ENCODE measurements at regions not wholly inside any gene's neighbourhood (a gene's known extent, or its start where the extent isn't known, plus 50 kb on each side); places are given as distances from the start of the nearest gene placed in this dataset.

GRCh38 chr2:14140009-14140550, 492.4 kb upstream of the LRATD1 start (continued):
- TF ChIP-seq, protein P1, sequence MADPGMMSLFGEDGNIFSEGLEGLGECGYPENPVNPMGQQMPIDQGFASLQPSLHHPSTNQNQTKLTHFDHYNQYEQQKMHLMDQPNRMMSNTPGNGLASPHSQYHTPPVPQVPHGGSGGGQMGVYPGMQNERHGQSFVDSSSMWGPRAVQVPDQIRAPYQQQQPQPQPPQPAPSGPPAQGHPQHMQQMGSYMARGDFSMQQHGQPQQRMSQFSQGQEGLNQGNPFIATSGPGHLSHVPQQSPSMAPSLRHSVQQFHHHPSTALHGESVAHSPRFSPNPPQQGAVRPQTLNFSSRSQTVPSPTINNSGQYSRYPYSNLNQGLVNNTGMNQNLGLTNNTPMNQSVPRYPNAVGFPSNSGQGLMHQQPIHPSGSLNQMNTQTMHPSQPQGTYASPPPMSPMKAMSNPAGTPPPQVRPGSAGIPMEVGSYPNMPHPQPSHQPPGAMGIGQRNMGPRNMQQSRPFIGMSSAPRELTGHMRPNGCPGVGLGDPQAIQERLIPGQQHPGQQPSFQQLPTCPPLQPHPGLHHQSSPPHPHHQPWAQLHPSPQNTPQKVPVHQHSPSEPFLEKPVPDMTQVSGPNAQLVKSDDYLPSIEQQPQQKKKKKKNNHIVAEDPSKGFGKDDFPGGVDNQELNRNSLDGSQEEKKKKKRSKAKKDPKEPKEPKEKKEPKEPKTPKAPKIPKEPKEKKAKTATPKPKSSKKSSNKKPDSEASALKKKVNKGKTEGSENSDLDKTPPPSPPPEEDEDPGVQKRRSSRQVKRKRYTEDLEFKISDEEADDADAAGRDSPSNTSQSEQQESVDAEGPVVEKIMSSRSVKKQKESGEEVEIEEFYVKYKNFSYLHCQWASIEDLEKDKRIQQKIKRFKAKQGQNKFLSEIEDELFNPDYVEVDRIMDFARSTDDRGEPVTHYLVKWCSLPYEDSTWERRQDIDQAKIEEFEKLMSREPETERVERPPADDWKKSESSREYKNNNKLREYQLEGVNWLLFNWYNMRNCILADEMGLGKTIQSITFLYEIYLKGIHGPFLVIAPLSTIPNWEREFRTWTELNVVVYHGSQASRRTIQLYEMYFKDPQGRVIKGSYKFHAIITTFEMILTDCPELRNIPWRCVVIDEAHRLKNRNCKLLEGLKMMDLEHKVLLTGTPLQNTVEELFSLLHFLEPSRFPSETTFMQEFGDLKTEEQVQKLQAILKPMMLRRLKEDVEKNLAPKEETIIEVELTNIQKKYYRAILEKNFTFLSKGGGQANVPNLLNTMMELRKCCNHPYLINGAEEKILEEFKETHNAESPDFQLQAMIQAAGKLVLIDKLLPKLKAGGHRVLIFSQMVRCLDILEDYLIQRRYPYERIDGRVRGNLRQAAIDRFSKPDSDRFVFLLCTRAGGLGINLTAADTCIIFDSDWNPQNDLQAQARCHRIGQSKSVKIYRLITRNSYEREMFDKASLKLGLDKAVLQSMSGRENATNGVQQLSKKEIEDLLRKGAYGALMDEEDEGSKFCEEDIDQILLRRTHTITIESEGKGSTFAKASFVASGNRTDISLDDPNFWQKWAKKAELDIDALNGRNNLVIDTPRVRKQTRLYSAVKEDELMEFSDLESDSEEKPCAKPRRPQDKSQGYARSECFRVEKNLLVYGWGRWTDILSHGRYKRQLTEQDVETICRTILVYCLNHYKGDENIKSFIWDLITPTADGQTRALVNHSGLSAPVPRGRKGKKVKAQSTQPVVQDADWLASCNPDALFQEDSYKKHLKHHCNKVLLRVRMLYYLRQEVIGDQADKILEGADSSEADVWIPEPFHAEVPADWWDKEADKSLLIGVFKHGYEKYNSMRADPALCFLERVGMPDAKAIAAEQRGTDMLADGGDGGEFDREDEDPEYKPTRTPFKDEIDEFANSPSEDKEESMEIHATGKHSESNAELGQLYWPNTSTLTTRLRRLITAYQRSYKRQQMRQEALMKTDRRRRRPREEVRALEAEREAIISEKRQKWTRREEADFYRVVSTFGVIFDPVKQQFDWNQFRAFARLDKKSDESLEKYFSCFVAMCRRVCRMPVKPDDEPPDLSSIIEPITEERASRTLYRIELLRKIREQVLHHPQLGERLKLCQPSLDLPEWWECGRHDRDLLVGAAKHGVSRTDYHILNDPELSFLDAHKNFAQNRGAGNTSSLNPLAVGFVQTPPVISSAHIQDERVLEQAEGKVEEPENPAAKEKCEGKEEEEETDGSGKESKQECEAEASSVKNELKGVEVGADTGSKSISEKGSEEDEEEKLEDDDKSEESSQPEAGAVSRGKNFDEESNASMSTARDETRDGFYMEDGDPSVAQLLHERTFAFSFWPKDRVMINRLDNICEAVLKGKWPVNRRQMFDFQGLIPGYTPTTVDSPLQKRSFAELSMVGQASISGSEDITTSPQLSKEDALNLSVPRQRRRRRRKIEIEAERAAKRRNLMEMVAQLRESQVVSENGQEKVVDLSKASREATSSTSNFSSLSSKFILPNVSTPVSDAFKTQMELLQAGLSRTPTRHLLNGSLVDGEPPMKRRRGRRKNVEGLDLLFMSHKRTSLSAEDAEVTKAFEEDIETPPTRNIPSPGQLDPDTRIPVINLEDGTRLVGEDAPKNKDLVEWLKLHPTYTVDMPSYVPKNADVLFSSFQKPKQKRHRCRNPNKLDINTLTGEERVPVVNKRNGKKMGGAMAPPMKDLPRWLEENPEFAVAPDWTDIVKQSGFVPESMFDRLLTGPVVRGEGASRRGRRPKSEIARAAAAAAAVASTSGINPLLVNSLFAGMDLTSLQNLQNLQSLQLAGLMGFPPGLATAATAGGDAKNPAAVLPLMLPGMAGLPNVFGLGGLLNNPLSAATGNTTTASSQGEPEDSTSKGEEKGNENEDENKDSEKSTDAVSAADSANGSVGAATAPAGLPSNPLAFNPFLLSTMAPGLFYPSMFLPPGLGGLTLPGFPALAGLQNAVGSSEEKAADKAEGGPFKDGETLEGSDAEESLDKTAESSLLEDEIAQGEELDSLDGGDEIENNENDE (IDR thresholded peaks at IDR 0.05; ENCODE audit: insufficient replicate concordance, low read length), result peak; percentile 33
- no peak for TF ChIP-seq EGR1 (IDR thresholded peaks at IDR 0.05; ENCODE audit: borderline replicate concordance, low read depth, low read length)
- no peak for TF ChIP-seq BACH1 (IDR thresholded peaks at IDR 0.05; ENCODE audit: low read length)

Data from H1 (cell line).